PC-9 (cell line): ENCODE measurements at regions not wholly inside any gene's neighbourhood (a gene's known extent, or its start where the extent isn't known, plus 50 kb on each side); places are given as distances from the start of the nearest gene placed in this dataset.

Source experiments
- BruUV-seq: library from RNA; stranded (reverse); fragments of 400-500 nt; replicated peaks from 2 replicates; lab custom pipeline; 2021; lab: Mats Ljungman, UMichigan
- CTCF ChIA-PET: fragments of 300-600 bp; sonication (Branson Sonifier 250); formaldehyde crosslinking; loops from one replicate; lab custom pipeline; 2022; ENCODE audit warnings: antibody characterized with exemption; lab: Charles Lee
- POLR2A ChIA-PET: fragments of 300-600 bp; sonication (Branson Sonifier 250); formaldehyde crosslinking; loops from one replicate; lab custom pipeline; 2022; ENCODE audit warnings: antibody characterized with exemption; ENCODE audit not compliant: unreplicated experiment; lab: Charles Lee
- DNase-seq, 2 experiments: peaks; one replicate each; pipeline versions ENCODE4 v3.0.0 to v3.0.0-alpha.2; 2015 to 2022; ENCODE audit warnings: mixed read lengths in 1 of 2
- H2AFZ ChIP-seq: fragments of 200-600 bp; sonication (generic); 2 replicates; pipeline ENCODE4 v1.8.1; 2017; ENCODE audit warnings: antibody characterized with exemption
- H3F3A ChIP-seq: fragments of 200-600 bp; sonication (generic); 2 replicates; pipeline ENCODE4 v1.8.1; 2017; ENCODE audit warnings: antibody characterized with exemption, mild to moderate bottlenecking, low read depth; ENCODE audit not compliant: insufficient read depth
- H3K27ac ChIP-seq: fragments of 200-600 bp; sonication (generic); 2 replicates; pipeline ENCODE4 v1.6.1; 2016; ENCODE audit warnings: mixed run types
- H3K27me3 ChIP-seq: fragments of 200-600 bp; sonication (generic); 2 replicates; pipeline ENCODE4 v1.6.1; 2016; ENCODE audit warnings: low read depth, mixed run types; ENCODE audit not compliant: insufficient read depth
- H3K36me3 ChIP-seq: fragments of 200-600 bp; sonication (generic); 2 replicates; pipeline ENCODE4 v1.6.1; 2016; ENCODE audit warnings: low read depth, mixed run types
- H3K4me1 ChIP-seq: fragments of 200-600 bp; sonication (generic); replicated peaks from 2 replicates; pipeline ENCODE4 v1.6.1; 2016; ENCODE audit warnings: mixed run types; ENCODE audit not compliant: insufficient read depth
- H3K4me2 ChIP-seq: fragments of 200-600 bp; sonication (generic); 2 replicates; pipeline ENCODE4 v1.6.1; 2017; ENCODE audit warnings: mixed run types
- H3K4me3 ChIP-seq: fragments of 200-600 bp; sonication (generic); 2 replicates; pipeline ENCODE4 v1.6.1; 2016; ENCODE audit warnings: mixed run types
- H3K79me2 ChIP-seq: fragments of 200-600 bp; sonication (generic); 2 replicates; pipeline ENCODE4 v1.6.1; 2017; ENCODE audit warnings: low read depth, mixed run types
- H3K9me2 ChIP-seq: fragments of 200-600 bp; sonication (generic); 2 replicates; pipeline ENCODE4 v1.8.1; 2017; ENCODE audit warnings: mild to moderate bottlenecking; ENCODE audit not compliant: insufficient read depth
- H3K9me3 ChIP-seq: fragments of 200-600 bp; sonication (generic); 2 replicates; pipeline ENCODE4 v1.8.1; 2016; ENCODE audit warnings: low read depth; ENCODE audit not compliant: insufficient read depth
- H4K20me1 ChIP-seq: fragments of 200-600 bp; sonication (generic); 2 replicates; pipeline ENCODE4 v1.8.1; 2017; ENCODE audit not compliant: insufficient read depth
- CTCF ChIP-seq: fragments of 200-600 bp; sonication (generic); conservative IDR thresholded peaks from 2 replicates; pipeline ENCODE4 v1.6.1; 2017; ENCODE audit warnings: mixed run types, antibody characterized with exemption, mild to moderate bottlenecking, moderate library complexity
- EZH2 ChIP-seq: fragments of 200-600 bp; sonication (generic); IDR thresholded peaks from 2 replicates; pipeline ENCODE4 v1.8.0; 2017; ENCODE audit warnings: antibody characterized with exemption, low read depth
- intact Hi-C: fragments of 100-400 bp; cut with micrococcal nuclease; formaldehyde crosslinking; loops from one replicate; pipeline ENCODE4 v1.10.0; 2022; ENCODE audit not compliant: unreplicated experiment

GRCh38 chr3:106381286-106381938, 512.6 kb upstream of the CBLB start:
- intact Hi-C loops = no loop called here
- ChIA-PET POLR2A (no interaction called here), CTCF (no interaction called here)
- Histone ChIP-seq H3F3A (no peaks in the 10 kb centered on the region), H3K9me2 (0 out of 2 replicates have a peak, but pooled peaks cover 6% of the 10 kb centered on the region), H3K27me3 (no peaks in the 10 kb centered on the region), H4K20me1 (no peaks in the 10 kb centered on the region), H3K36me3 (no peaks in the 10 kb centered on the region), H3K4me3 (no peak overlapping the region), H3K27ac (no peak overlapping the region), H3K4me1 (no peaks in the 10 kb centered on the region), H3K4me2 (no peak overlapping the region), H2AFZ (no peak overlapping the region), H3K79me2 (no peaks in the 10 kb centered on the region), H3K9me3 (no peaks in the 10 kb centered on the region)
- BruUV-seq = no TSS peak
- TF ChIP-seq EZH2 (no peak), CTCF (no peak)
- no peak for DNase-seq

GRCh38 chr3:106381939-106382335, 513.1 kb upstream of the CBLB start:
- TF ChIP-seq CTCF = no peak
- TF ChIP-seq EZH2 = no peak
- H3F3A ChIP-seq = no peaks in the 10 kb centered on the region
- BruUV-seq = no TSS peak
- no peak overlapping the region for H2AFZ ChIP-seq
- ChIA-PET POLR2A (no interaction called here), CTCF (no interaction called here)
- no peaks in the 10 kb centered on the region for H3K4me1 ChIP-seq
- H3K36me3 ChIP-seq = no peaks in the 10 kb centered on the region
- 0 out of 2 replicates have a peak, but pooled peaks cover 6% of the 10 kb centered on the region for H3K9me2 ChIP-seq
- no peak overlapping the region for H3K4me3 ChIP-seq
- DNase-seq = no peak
- no peak overlapping the region for H3K4me2 ChIP-seq
- no peaks in the 10 kb centered on the region for H3K79me2 ChIP-seq
- H3K9me3 ChIP-seq = no peaks in the 10 kb centered on the region
- H4K20me1 ChIP-seq = no peaks in the 10 kb centered on the region
- no peak overlapping the region for H3K27ac ChIP-seq
- no peaks in the 10 kb centered on the region for H3K27me3 ChIP-seq
- intact Hi-C loops = no loop called here

- H3F3A ChIP-seq = no peaks in the 10 kb centered on the region
- intact Hi-C loops = no loop called here
Measured at GRCh38 chr3:106386050-106386449, 517.2 kb upstream of the CBLB start.

More at GRCh38 chr3:106386050-106386449, 517.2 kb upstream of the CBLB start:
- no peak overlapping the region for H2AFZ ChIP-seq
- H3K27me3 ChIP-seq = no peaks in the 10 kb centered on the region
- H4K20me1 ChIP-seq = no peaks in the 10 kb centered on the region
- TF ChIP-seq CTCF = no peak
- no peak for TF ChIP-seq EZH2
- no peaks in the 10 kb centered on the region for H3K4me1 ChIP-seq
- no peaks in the 10 kb centered on the region for H3K36me3 ChIP-seq
- H3K4me2 ChIP-seq = no peak overlapping the region
- DNase-seq = no peak
- ChIA-PET CTCF (no interaction called here), POLR2A (no interaction called here)
- BruUV-seq = no TSS peak
- no peak overlapping the region for H3K4me3 ChIP-seq
- H3K27ac ChIP-seq = no peak overlapping the region
- no peaks in the 10 kb centered on the region for H3K9me3 ChIP-seq
- no peaks in the 10 kb centered on the region for H3K79me2 ChIP-seq
- 0 out of 2 replicates have a peak, but pooled peaks cover 6% of the 10 kb centered on the region for H3K9me2 ChIP-seq
